NCI-H82 (cell line): ENCODE measurements at regions not wholly inside any gene's neighbourhood (a gene's known extent, or its start where the extent isn't known, plus 50 kb on each side); places are given as distances from the start of the nearest gene placed in this dataset.

Source experiments
- DNase-seq: peaks from one replicate; lab custom pipeline; 2025; lab: John Stamatoyannopoulos, UW

- DNase-seq: peak; percentile 12
These were observed 256.7 kb upstream of the SETBP1 start for GRCh38 chr18:44423814-44424644.

GRCh38 chr18:44424645-44425035 is 256.0 kb upstream of the SETBP1 start:
- no peak for DNase-seq

GRCh38 chr18:44425161-44425560 is 255.5 kb upstream of the SETBP1 start:
- DNase-seq: no peak

GRCh38 chr18:44437603-44438002 is 243.1 kb upstream of the SETBP1 start:
- no peak for DNase-seq

- no peak for DNase-seq
These were observed 230.5 kb upstream of the SETBP1 start for GRCh38 chr18:44450226-44450625.

GRCh38 chr18:44452346-44452745 is 228.3 kb upstream of the SETBP1 start:
- DNase-seq: no peak

- no peak for DNase-seq
These were observed 227.2 kb upstream of the SETBP1 start for GRCh38 chr18:44453505-44453904.

- DNase-seq: no peak
These were observed 221.9 kb upstream of the SETBP1 start for GRCh38 chr18:44458777-44459176.

- DNase-seq: no peak
These were observed 216.1 kb upstream of the SETBP1 start for GRCh38 chr18:44464398-44465180.

- no peak for DNase-seq
These were observed 215.3 kb upstream of the SETBP1 start for GRCh38 chr18:44465381-44465841.

- no peak for DNase-seq
These were observed 213.7 kb upstream of the SETBP1 start for GRCh38 chr18:44466997-44467396.

GRCh38 chr18:44467718-44468117 is 213.0 kb upstream of the SETBP1 start:
- DNase-seq: no peak

GRCh38 chr18:44473394-44474066 is 207.2 kb upstream of the SETBP1 start:
- peak; percentile 10 for DNase-seq

GRCh38 chr18:44474067-44474411 is 206.6 kb upstream of the SETBP1 start:
- DNase-seq: peak; percentile 34

GRCh38 chr18:44474591-44474990 is 206.1 kb upstream of the SETBP1 start:
- no peak for DNase-seq

GRCh38 chr18:44482761-44483160 is 197.9 kb upstream of the SETBP1 start:
- DNase-seq: no peak

GRCh38 chr18:44495151-44495550 is 185.5 kb upstream of the SETBP1 start:
- no peak for DNase-seq

- no peak for DNase-seq
These were observed 183.4 kb upstream of the SETBP1 start for GRCh38 chr18:44497311-44497710.

GRCh38 chr18:44497757-44498490 is 182.8 kb upstream of the SETBP1 start:
- no peak for DNase-seq

GRCh38 chr18:44500808-44501610 is 179.7 kb upstream of the SETBP1 start:
- DNase-seq: no peak

GRCh38 chr18:44502221-44502620 is 178.5 kb upstream of the SETBP1 start:
- no peak for DNase-seq
